Activated CD8-positive, alpha-beta T cell treated with anti-CD3 and anti-CD28 coated beads for 36 hours (primary cell): ENCODE measurements at regions not wholly inside any gene's neighbourhood (a gene's known extent, or its start where the extent isn't known, plus 50 kb on each side); places are given as distances from the start of the nearest gene placed in this dataset.

ENCODE experiments used
- ATAC-seq: fragments of 200-7000 bp; cut with Tn5 transposase; one replicate; pipeline ENCODE4 v1.10.0; 2021; ENCODE audit warnings: mild to moderate bottlenecking, moderate library complexity
- CTCF ChIA-PET: fragments of 350-600 bp; sonication (Branson Sonifier 250); formaldehyde crosslinking; loops from one replicate; lab custom pipeline; 2021; ENCODE audit warnings: antibody characterized with exemption; lab: Charles Lee
- POLR2A ChIA-PET: fragments of 350-600 bp; sonication (Branson Sonifier 250); formaldehyde crosslinking; loops from one replicate; lab custom pipeline; 2021; ENCODE audit warnings: antibody characterized with exemption; lab: Charles Lee
- DNase-seq: peaks from one replicate; pipeline ENCODE4 v3.0.0-alpha.2; 2020
- H3K27ac Mint-ChIP-seq: one replicate; pipeline ENCODE4 v1.8.0; 2021; ENCODE audit warnings: mild to moderate bottlenecking, mixed read lengths
- H3K27me3 Mint-ChIP-seq: one replicate; pipeline ENCODE4 v1.8.0; 2021; ENCODE audit warnings: mixed read lengths
- H3K36me3 Mint-ChIP-seq: one replicate; pipeline ENCODE4 v1.8.0; 2021; ENCODE audit warnings: low read depth, mixed read lengths
- H3K4me1 Mint-ChIP-seq: one replicate; pipeline ENCODE4 v1.8.0; 2021; ENCODE audit warnings: low read depth, mixed read lengths
- H3K4me3 Mint-ChIP-seq: one replicate; pipeline ENCODE4 v1.8.0; 2021; ENCODE audit warnings: mild to moderate bottlenecking, moderate library complexity, mixed read lengths
- H3K9me3 Mint-ChIP-seq: one replicate; pipeline ENCODE4 v1.8.0; 2021; ENCODE audit warnings: mixed read lengths
- intact Hi-C: fragments of 100-400 bp; cut with micrococcal nuclease; formaldehyde crosslinking; loops from one replicate; pipeline ENCODE4 v1.10.0; 2022
- TF ChIP-seq, protein P1 (sequence below): fragments of 200-600 bp; IDR thresholded peaks from one replicate; pipeline ENCODE4 v1.8.0; 2022; ENCODE audit warnings: antibody characterized with exemption, mild to moderate bottlenecking

DNA sequence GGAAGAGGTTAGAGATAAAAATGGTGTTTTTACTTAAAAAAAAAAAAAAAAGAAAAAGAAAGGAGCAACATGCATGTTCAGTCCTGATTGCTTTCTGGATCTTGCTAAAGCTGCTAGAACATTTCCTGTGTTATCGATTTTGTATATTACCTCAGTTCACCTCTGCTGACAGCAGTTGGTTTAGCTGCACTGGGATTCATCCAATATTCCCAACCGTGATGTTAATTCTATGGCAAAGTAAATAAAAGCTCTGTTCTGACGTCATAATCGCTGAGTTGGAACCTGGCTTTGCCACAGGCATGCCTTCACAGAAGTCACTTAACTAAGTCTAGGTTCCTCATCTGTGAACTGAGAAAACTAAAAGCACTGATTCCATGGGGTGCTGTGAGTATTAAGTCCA, 90.7 kb upstream of the SORBS2 start:
- Mint-ChIP-seq H3K27ac (no peak overlapping the region), H3K27me3 (no peaks in the 10 kb centered on the region), H3K4me3 (no peak overlapping the region), H3K9me3 (no peaks in the 10 kb centered on the region), H3K36me3 (no peaks in the 10 kb centered on the region), H3K4me1 (no peaks in the 10 kb centered on the region)
- ATAC-seq (no peak), DNase-seq (no peak)
- ChIA-PET CTCF (no interaction called here), POLR2A (no interaction called here)
- intact Hi-C loops, result no loop called here
- TF ChIP-seq, protein P1, sequence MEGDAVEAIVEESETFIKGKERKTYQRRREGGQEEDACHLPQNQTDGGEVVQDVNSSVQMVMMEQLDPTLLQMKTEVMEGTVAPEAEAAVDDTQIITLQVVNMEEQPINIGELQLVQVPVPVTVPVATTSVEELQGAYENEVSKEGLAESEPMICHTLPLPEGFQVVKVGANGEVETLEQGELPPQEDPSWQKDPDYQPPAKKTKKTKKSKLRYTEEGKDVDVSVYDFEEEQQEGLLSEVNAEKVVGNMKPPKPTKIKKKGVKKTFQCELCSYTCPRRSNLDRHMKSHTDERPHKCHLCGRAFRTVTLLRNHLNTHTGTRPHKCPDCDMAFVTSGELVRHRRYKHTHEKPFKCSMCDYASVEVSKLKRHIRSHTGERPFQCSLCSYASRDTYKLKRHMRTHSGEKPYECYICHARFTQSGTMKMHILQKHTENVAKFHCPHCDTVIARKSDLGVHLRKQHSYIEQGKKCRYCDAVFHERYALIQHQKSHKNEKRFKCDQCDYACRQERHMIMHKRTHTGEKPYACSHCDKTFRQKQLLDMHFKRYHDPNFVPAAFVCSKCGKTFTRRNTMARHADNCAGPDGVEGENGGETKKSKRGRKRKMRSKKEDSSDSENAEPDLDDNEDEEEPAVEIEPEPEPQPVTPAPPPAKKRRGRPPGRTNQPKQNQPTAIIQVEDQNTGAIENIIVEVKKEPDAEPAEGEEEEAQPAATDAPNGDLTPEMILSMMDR, result no peak

- ATAC-seq (no peak), DNase-seq (no peak)
- Mint-ChIP-seq H3K27me3 (no peaks in the 10 kb centered on the region), H3K9me3 (no peaks in the 10 kb centered on the region), H3K4me1 (no peaks in the 10 kb centered on the region), H3K27ac (no peak overlapping the region), H3K4me3 (no peak overlapping the region), H3K36me3 (no peaks in the 10 kb centered on the region)
- intact Hi-C loops, result no loop called here
- CTCF ChIA-PET, result no interaction called here
- POLR2A ChIA-PET, result no interaction called here
- TF ChIP-seq, protein P1, result no peak
Measured at GRCh38 chr4:185903205-185903604, 91.2 kb upstream of the SORBS2 start.

- no peak overlapping the region for H3K27ac Mint-ChIP-seq
- TF ChIP-seq, protein P1, result no peak
- ChIA-PET CTCF (no interaction called here), POLR2A (no interaction called here)
- no peaks in the 10 kb centered on the region for H3K9me3 Mint-ChIP-seq
- no peaks in the 10 kb centered on the region for H3K36me3 Mint-ChIP-seq
- no peaks in the 10 kb centered on the region for H3K27me3 Mint-ChIP-seq
- H3K4me3 Mint-ChIP-seq, result no peak overlapping the region
- no peaks in the 10 kb centered on the region for H3K4me1 Mint-ChIP-seq
- DNase-seq (no peak), ATAC-seq (no peak)
- intact Hi-C loops, result no loop called here
Measured at GRCh38 chr4:185904381-185904780, 92.4 kb upstream of the SORBS2 start.

GRCh38 chr4:185909972-185910371, 98.0 kb upstream of the SORBS2 start:
- intact Hi-C loops, result no loop called here
- ATAC-seq, result no peak
- no peak overlapping the region for H3K27ac Mint-ChIP-seq
- DNase-seq, result no peak
- POLR2A ChIA-PET, result no interaction called here
- H3K9me3 Mint-ChIP-seq, result no peaks in the 10 kb centered on the region
- CTCF ChIA-PET, result no interaction called here
- H3K27me3 Mint-ChIP-seq, result no peaks in the 10 kb centered on the region
- no peak overlapping the region for H3K4me3 Mint-ChIP-seq
- no peaks in the 10 kb centered on the region for H3K36me3 Mint-ChIP-seq
- H3K4me1 Mint-ChIP-seq, result no peaks in the 10 kb centered on the region
- TF ChIP-seq, protein P1, result no peak

DNA sequence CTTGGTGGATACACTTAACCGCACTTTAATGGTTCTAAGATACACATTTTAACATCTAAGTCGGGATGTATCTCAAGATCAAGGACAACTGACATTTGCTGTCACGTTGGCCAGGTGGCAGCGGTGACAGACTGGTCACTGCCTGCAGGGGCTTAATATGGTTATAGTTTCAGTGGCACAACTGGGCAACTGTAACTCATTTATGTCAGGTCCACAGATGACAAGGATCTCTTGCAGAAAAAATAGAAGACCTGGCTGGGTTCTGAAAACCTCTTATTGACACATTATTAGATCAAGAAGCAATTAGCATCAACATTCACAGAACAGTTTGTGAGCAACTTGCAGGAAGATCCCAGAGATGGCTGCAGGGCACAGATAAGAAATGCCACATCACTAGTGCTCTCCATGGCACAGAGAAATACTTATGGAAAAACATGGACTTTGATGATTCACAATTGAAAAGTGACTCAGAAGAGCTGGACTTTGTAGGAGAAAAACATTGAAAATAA, 99.6 kb upstream of the SORBS2 start:
- TF ChIP-seq, protein P1, result no peak
- H3K4me3 Mint-ChIP-seq, result no peak overlapping the region
- intact Hi-C loops, result no loop called here
- peaks cover 2% of the 10 kb centered on the region for H3K27me3 Mint-ChIP-seq
- ATAC-seq, result no peak
- H3K36me3 Mint-ChIP-seq, result no peaks in the 10 kb centered on the region
- POLR2A ChIA-PET, result no interaction called here
- H3K9me3 Mint-ChIP-seq, result no peaks in the 10 kb centered on the region
- CTCF ChIA-PET, result no interaction called here
- no peak for DNase-seq
- H3K4me1 Mint-ChIP-seq, result no peaks in the 10 kb centered on the region
- H3K27ac Mint-ChIP-seq, result no peak overlapping the region
